A673 (cell line): ENCODE measurements at regions not wholly inside any gene's neighbourhood (a gene's known extent, or its start where the extent isn't known, plus 50 kb on each side); places are given as distances from the start of the nearest gene placed in this dataset.

Source experiments
- BruUV-seq: library from RNA; stranded (reverse); fragments of 400-500 nt; replicated peaks from 2 replicates; lab custom pipeline; 2021; lab: Mats Ljungman, UMichigan
- CTCF ChIA-PET: fragments of 300-600 bp; sonication (Branson Sonifier 250); formaldehyde crosslinking; loops from one replicate; lab custom pipeline; 2022; ENCODE audit warnings: antibody characterized with exemption; lab: Charles Lee
- POLR2A ChIA-PET: fragments of 300-600 bp; sonication (Branson Sonifier 250); formaldehyde crosslinking; loops from one replicate; lab custom pipeline; 2022; ENCODE audit warnings: antibody characterized with exemption; ENCODE audit not compliant: low non-redundant PET; lab: Charles Lee
- DNase-seq: peaks from one replicate; pipeline ENCODE4 v3.0.0-alpha.2; 2015; ENCODE audit warnings: low spot score
- H3K27ac ChIP-seq: fragments of 200-600 bp; sonication (generic); 2 replicates; pipeline ENCODE4 v1.5.1; 2016; ENCODE audit warnings: mixed run types, low read depth, mild to moderate bottlenecking, mixed read lengths, antibody characterized with exemption, low read length; ENCODE audit not compliant: poor library complexity, severe bottlenecking
- H3K27me3 ChIP-seq: fragments of 200-600 bp; sonication (generic); replicated peaks from 2 replicates; pipeline ENCODE4 v1.6.1; 2017; ENCODE audit warnings: mixed run types, low read depth, mild to moderate bottlenecking, mixed read lengths, antibody characterized with exemption, low read length; ENCODE audit not compliant: insufficient read depth, poor library complexity
- H3K36me3 ChIP-seq: fragments of 200-600 bp; sonication (generic); 2 replicates; pipeline ENCODE4 v1.6.1; 2016; ENCODE audit warnings: mixed run types, mild to moderate bottlenecking, mixed read lengths, antibody characterized with exemption, low read length; ENCODE audit not compliant: insufficient read depth, poor library complexity, severe bottlenecking
- H3K4me1 ChIP-seq: fragments of 200-600 bp; sonication (generic); 2 replicates; pipeline ENCODE4 v1.6.1; 2017; ENCODE audit warnings: mixed run types, mild to moderate bottlenecking, mixed read lengths, antibody characterized with exemption, low read length; ENCODE audit not compliant: insufficient read depth, poor library complexity, severe bottlenecking
- H3K4me3 ChIP-seq: fragments of 200-600 bp; sonication (generic); 2 replicates; pipeline ENCODE4 v1.5.1; 2016; ENCODE audit warnings: low read depth, mixed run types, mild to moderate bottlenecking, mixed read lengths, low read length; ENCODE audit not compliant: poor library complexity, severe bottlenecking
- H3K9me3 ChIP-seq: fragments of 200-600 bp; sonication (generic); 2 replicates; pipeline ENCODE4 v1.6.1; 2016; ENCODE audit warnings: mixed run types, low read depth, mild to moderate bottlenecking, mixed read lengths, antibody characterized with exemption, low read length; ENCODE audit not compliant: poor library complexity, severe bottlenecking
- CTCF ChIP-seq: fragments of 300-800, 200-600 bp; sonication (generic); conservative IDR thresholded peaks from 2 replicates; pipeline ENCODE4 v1.5.1; 2017; ENCODE audit warnings: low read depth, mild to moderate bottlenecking, antibody characterized with exemption, low read length, moderate library complexity, mixed read lengths
- EZH2 ChIP-seq: fragments of 200-600 bp; sonication (generic); IDR thresholded peaks from 2 replicates; pipeline ENCODE4 v1.6.1; 2017; ENCODE audit warnings: borderline replicate concordance, low read depth, mild to moderate bottlenecking, mixed read lengths, antibody characterized with exemption, low read length; ENCODE audit not compliant: poor library complexity, severe bottlenecking
- intact Hi-C: fragments of 100-400 bp; cut with micrococcal nuclease; formaldehyde crosslinking; loops from one replicate; pipeline ENCODE4 v1.10.0; 2022; ENCODE audit not compliant: unreplicated experiment

GRCh38 chrX:27903960-27904359 is 77.3 kb downstream of the DCAF8L1 start:
- H3K27me3 ChIP-seq, result no peaks in the 10 kb centered on the region
- no peaks in the 10 kb centered on the region for H3K36me3 ChIP-seq
- no peaks in the 10 kb centered on the region for H3K4me1 ChIP-seq
- no peak overlapping the region for H3K27ac ChIP-seq
- ChIA-PET CTCF (no interaction called here), POLR2A (no interaction called here)
- no peak overlapping the region for H3K4me3 ChIP-seq
- no peak for DNase-seq
- intact Hi-C loops, result no loop called here
- TF ChIP-seq EZH2, result no peak
- TF ChIP-seq CTCF, result no peak
- H3K9me3 ChIP-seq, result no peaks in the 10 kb centered on the region
- no TSS peak for BruUV-seq

GRCh38 chrX:27893871-27894270 is 86.1 kb downstream of the MAGEB10 start:
- no peaks in the 10 kb centered on the region for H3K36me3 ChIP-seq
- H3K4me1 ChIP-seq, result no peaks in the 10 kb centered on the region
- TF ChIP-seq CTCF, result no peak
- no peak for TF ChIP-seq EZH2
- no peaks in the 10 kb centered on the region for H3K27me3 ChIP-seq
- no TSS peak for BruUV-seq
- ChIA-PET CTCF (no interaction called here), POLR2A (no interaction called here)
- intact Hi-C loops, result no loop called here
- DNase-seq, result no peak
- no peak overlapping the region for H3K27ac ChIP-seq
- no peak overlapping the region for H3K4me3 ChIP-seq
- no peaks in the 10 kb centered on the region for H3K9me3 ChIP-seq

GRCh38 chrX:27893211-27893610 is 85.4 kb downstream of the MAGEB10 start:
- Histone ChIP-seq H3K27me3 (no peaks in the 10 kb centered on the region), H3K9me3 (no peaks in the 10 kb centered on the region), H3K4me3 (no peak overlapping the region), H3K27ac (no peak overlapping the region), H3K4me1 (no peaks in the 10 kb centered on the region), H3K36me3 (no peaks in the 10 kb centered on the region)
- ChIA-PET POLR2A (no interaction called here), CTCF (no interaction called here)
- no peak for TF ChIP-seq EZH2
- TF ChIP-seq CTCF, result no peak
- no TSS peak for BruUV-seq
- intact Hi-C loops, result no loop called here
- no peak for DNase-seq

GRCh38 chrX:27890611-27891010 is 82.8 kb downstream of the MAGEB10 start:
- ChIA-PET POLR2A (no interaction called here), CTCF (no interaction called here)
- Histone ChIP-seq H3K9me3 (no peaks in the 10 kb centered on the region), H3K4me1 (no peaks in the 10 kb centered on the region), H3K27me3 (no peaks in the 10 kb centered on the region), H3K4me3 (no peak overlapping the region), H3K36me3 (no peaks in the 10 kb centered on the region), H3K27ac (no peak overlapping the region)
- TF ChIP-seq EZH2, result no peak
- TF ChIP-seq CTCF, result no peak
- BruUV-seq, result no TSS peak
- intact Hi-C loops, result no loop called here
- peak; percentile 12 for DNase-seq
